DLD1 (cell line): ENCODE measurements at regions not wholly inside any gene's neighbourhood (a gene's known extent, or its start where the extent isn't known, plus 50 kb on each side); places are given as distances from the start of the nearest gene placed in this dataset.

Experiments
- in situ Hi-C: cut with HindIII; loops from 2 replicates; pipeline ENCODE4 v1.10.0; 2017; ENCODE audit warnings: low sequenced_read_pairs

- in situ Hi-C loops, result no loop called here
These were observed 58.3 kb upstream of the STXBP6 start for GRCh38 chr14:25108291-25108690.

- in situ Hi-C loops, result no loop called here
These were observed 53.9 kb upstream of the STXBP6 start for GRCh38 chr14:25103820-25104219.

- in situ Hi-C loops, result no loop called here
These were observed 53.3 kb upstream of the STXBP6 start for GRCh38 chr14:25103271-25103670.

GRCh38 chr14:25102788-25103187 lies 52.8 kb upstream of the STXBP6 start:
- in situ Hi-C loops, result no loop called here

GRCh38 chr14:25101276-25101675 lies 51.3 kb upstream of the STXBP6 start:
- in situ Hi-C loops, result no loop called here
